WTC11 (cell line): ENCODE measurements at regions not wholly inside any gene's neighbourhood (a gene's known extent, or its start where the extent isn't known, plus 50 kb on each side); places are given as distances from the start of the nearest gene placed in this dataset.

Experiments
- CTCF ChIP-seq: fragments of 200-600 bp; IDR thresholded peaks from 2 replicates; pipeline ENCODE4 v1.8.0; 2022; ENCODE audit warnings: antibody characterized with exemption
- FOXJ3 ChIP-seq: sonication (generic); formaldehyde crosslinking; IDR thresholded peaks from 2 replicates; pipeline ENCODE4 v1.9.0; 2021; ENCODE audit warnings: missing genetic modification reagents, mild to moderate bottlenecking, borderline replicate concordance
- JAZF1 ChIP-seq: fragments of 250-450 bp; sonication (Bioruptor Pico); IDR thresholded peaks from 2 replicates; pipeline ENCODE4 v1.9.0; 2021; ENCODE audit warnings: moderate library complexity, mild to moderate bottlenecking, inconsistent platforms
- TF ChIP-seq, protein P1 (sequence below): sonication (generic); formaldehyde crosslinking; IDR thresholded peaks from 2 replicates; pipeline ENCODE4 v1.8.1; 2023; ENCODE audit warnings: mild to moderate bottlenecking, missing genetic modification reagents, moderate library complexity

- no peak for TF ChIP-seq CTCF
- TF ChIP-seq FOXJ3 (CRISPR knock-in tag): no peak
- TF ChIP-seq, protein P1, sequence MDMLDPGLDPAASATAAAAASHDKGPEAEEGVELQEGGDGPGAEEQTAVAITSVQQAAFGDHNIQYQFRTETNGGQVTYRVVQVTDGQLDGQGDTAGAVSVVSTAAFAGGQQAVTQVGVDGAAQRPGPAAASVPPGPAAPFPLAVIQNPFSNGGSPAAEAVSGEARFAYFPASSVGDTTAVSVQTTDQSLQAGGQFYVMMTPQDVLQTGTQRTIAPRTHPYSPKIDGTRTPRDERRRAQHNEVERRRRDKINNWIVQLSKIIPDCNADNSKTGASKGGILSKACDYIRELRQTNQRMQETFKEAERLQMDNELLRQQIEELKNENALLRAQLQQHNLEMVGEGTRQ (CRISPR knock-in tag): no peak
- TF ChIP-seq JAZF1 (CRISPR knock-in tag): no peak
Observed at GRCh38 chr4:32206756-32207155, 1486.6 kb downstream of the PCDH7 start.
